HEK293T (cell line): ENCODE measurements at regions not wholly inside any gene's neighbourhood (a gene's known extent, or its start where the extent isn't known, plus 50 kb on each side); places are given as distances from the start of the nearest gene placed in this dataset.

ENCODE experiments used
- CTCF ChIA-PET: fragments of 350-600 bp; formaldehyde crosslinking; extraction: SDS; loops from one replicate; lab custom pipeline; 2021; ENCODE audit warnings: antibody characterized with exemption, inconsistent platforms; lab: Yijun Ruan, JAX
- POLR2A ChIA-PET: fragments of 350-600 bp; formaldehyde crosslinking; extraction: SDS; loops from one replicate; lab custom pipeline; 2020; ENCODE audit warnings: antibody characterized with exemption, inconsistent platforms; lab: Yijun Ruan, JAX
- DNase-seq: peaks from one replicate; pipeline ENCODE4 v3.0.0; 2012; ENCODE audit warnings: mixed read lengths; ENCODE audit errors: extremely low spot score
- ARNT ChIP-seq: fragments of 450-650 bp; IDR thresholded peaks from 2 replicates; pipeline ENCODE4 v1.6.1; 2017; ENCODE audit warnings: mild to moderate bottlenecking
- BHLHE40 ChIP-seq: fragments of 450-650 bp; IDR thresholded peaks from 2 replicates; pipeline ENCODE4 v1.6.1; 2016; ENCODE audit warnings: mild to moderate bottlenecking, moderate library complexity, borderline replicate concordance
- CTBP1 ChIP-seq: fragments of 450-650 bp; IDR thresholded peaks from 2 replicates; pipeline ENCODE4 v1.6.1; 2016; ENCODE audit warnings: borderline replicate concordance
- ELF4 ChIP-seq: fragments of 450-650 bp; IDR thresholded peaks from 2 replicates; pipeline ENCODE4 v1.6.1; 2017; ENCODE audit warnings: antibody characterized with exemption
- FOXA1 ChIP-seq: fragments of 450-650 bp; IDR thresholded peaks from 2 replicates; pipeline ENCODE4 v1.6.1; 2016; ENCODE audit warnings: mild to moderate bottlenecking
- FOXK2 ChIP-seq: fragments of 450-650 bp; IDR thresholded peaks from 2 replicates; pipeline ENCODE4 v1.6.1; 2016; ENCODE audit warnings: mild to moderate bottlenecking
- FOXM1 ChIP-seq: fragments of 450-650 bp; IDR thresholded peaks from 2 replicates; pipeline ENCODE4 v1.6.1; 2017; ENCODE audit warnings: mild to moderate bottlenecking, borderline replicate concordance
- HDGF ChIP-seq: fragments of 450-650 bp; IDR thresholded peaks from 2 replicates; pipeline ENCODE4 v1.6.1; 2017; ENCODE audit warnings: antibody characterized with exemption, borderline replicate concordance
- L3MBTL2 ChIP-seq: fragments of 450-650 bp; conservative IDR thresholded peaks from 2 replicates; pipeline ENCODE4 v1.6.1; 2016; ENCODE audit warnings: mild to moderate bottlenecking
- LEF1 ChIP-seq: fragments of 450-650 bp; IDR thresholded peaks from 2 replicates; pipeline ENCODE4 v1.6.1; 2017; ENCODE audit warnings: mild to moderate bottlenecking, borderline replicate concordance
- NFRKB ChIP-seq: fragments of 450-650 bp; IDR thresholded peaks from 2 replicates; pipeline ENCODE4 v1.6.1; 2016; ENCODE audit warnings: mild to moderate bottlenecking, moderate library complexity
- PKNOX1 ChIP-seq: fragments of 450-650 bp; IDR thresholded peaks from 2 replicates; pipeline ENCODE4 v1.6.1; 2016
- SP1 ChIP-seq: fragments of 450-650 bp; IDR thresholded peaks from 2 replicates; pipeline ENCODE4 v1.6.1; 2017
- SUZ12 ChIP-seq: fragments of 450-650 bp; IDR thresholded peaks from 2 replicates; pipeline ENCODE4 v1.6.1; 2016; ENCODE audit warnings: mild to moderate bottlenecking
- TARDBP ChIP-seq: fragments of 450-650 bp; IDR thresholded peaks from 2 replicates; pipeline ENCODE4 v1.6.1; 2016
- ZNF384 ChIP-seq: fragments of 450-650 bp; IDR thresholded peaks from 2 replicates; pipeline ENCODE4 v1.6.1; 2016

GRCh38 chr11:71366076-71366475 lies 82.1 kb downstream of the DHCR7 start:
- ChIA-PET POLR2A (no interaction called here), CTCF (no interaction called here)
- no peak for DNase-seq
- TF ChIP-seq FOXK2 (no peak), FOXM1 (no peak), ARNT (no peak), CTBP1 (no peak), PKNOX1 (no peak), HDGF (no peak), FOXA1 (no peak), L3MBTL2 (no peak), SUZ12 (no peak), NFRKB (no peak), ELF4 (no peak), SP1 (no peak), ZNF384 (no peak), BHLHE40 (no peak), LEF1 (no peak), TARDBP (no peak)

DNA sequence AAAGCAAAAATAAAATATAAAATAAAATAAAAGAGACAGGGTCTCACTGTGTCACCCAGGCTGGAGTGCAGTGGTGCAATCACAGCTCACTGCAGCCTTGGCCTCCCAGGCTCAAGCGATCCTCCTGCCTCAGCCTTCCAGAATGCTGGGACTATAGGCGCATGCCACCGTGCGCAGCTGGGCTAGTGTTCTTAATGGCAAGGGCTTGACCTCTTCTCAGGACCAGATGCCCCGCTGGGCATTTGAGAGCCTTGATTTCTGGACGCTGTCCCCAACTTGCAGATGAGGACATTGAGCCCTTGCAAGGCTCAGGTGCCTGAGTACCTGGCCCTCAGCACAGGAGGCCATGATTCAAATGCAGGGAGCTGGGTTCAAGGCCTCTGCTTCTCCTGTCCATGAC lies 82.6 kb downstream of the DHCR7 start:
- TF ChIP-seq SUZ12 (no peak), TARDBP (no peak), PKNOX1 (no peak), BHLHE40 (no peak), LEF1 (no peak), NFRKB (no peak), FOXK2 (no peak), FOXM1 (no peak), ELF4 (no peak), HDGF (no peak), ARNT (no peak), L3MBTL2 (no peak), CTBP1 (no peak), FOXA1 (no peak), ZNF384 (no peak), SP1 (no peak)
- ChIA-PET POLR2A (no interaction called here), CTCF (no interaction called here)
- DNase-seq, result no peak

DNA sequence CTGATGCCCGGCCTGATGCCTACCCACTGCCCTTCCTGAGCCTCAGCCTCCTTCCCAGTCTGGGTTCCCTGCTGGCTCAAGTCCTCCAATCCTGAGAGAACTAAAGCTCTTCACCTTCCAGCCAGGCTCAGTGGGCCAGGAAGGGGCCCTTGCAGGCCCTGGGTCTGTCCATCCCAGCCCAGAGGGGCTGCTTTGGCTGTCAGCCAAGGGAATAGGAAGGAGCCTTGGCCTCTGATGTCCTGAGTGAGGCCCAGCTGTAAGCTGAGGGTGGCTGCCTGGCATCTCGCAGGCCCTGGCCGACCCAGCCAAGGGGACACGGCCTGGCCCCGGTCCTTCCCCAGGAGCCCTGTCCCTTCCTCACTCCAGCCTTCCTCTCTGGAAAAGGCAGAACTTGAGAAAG lies 83.4 kb downstream of the DHCR7 start:
- TF ChIP-seq SP1 (no peak), SUZ12 (no peak), ELF4 (no peak), LEF1 (no peak), PKNOX1 (no peak), L3MBTL2 (no peak), FOXM1 (no peak), TARDBP (no peak)
- DNase-seq, result no peak
- POLR2A ChIA-PET, result no interaction called here
- CTCF ChIA-PET, result no interaction called here

GRCh38 chr11:71364176-71364671 lies 84.0 kb downstream of the DHCR7 start:
- DNase-seq, result no peak
- CTCF ChIA-PET, result no interaction called here
- no peak for TF ChIP-seq SUZ12
- no peak for TF ChIP-seq L3MBTL2
- no peak for TF ChIP-seq NFRKB
- TF ChIP-seq FOXK2, result no peak
- TF ChIP-seq PKNOX1, result no peak
- no peak for TF ChIP-seq HDGF
- TF ChIP-seq SP1, result no peak
- TF ChIP-seq LEF1, result no peak
- no peak for TF ChIP-seq ZNF384
- TF ChIP-seq BHLHE40, result no peak
- TF ChIP-seq TARDBP, result no peak
- no peak for TF ChIP-seq ELF4
- no peak for TF ChIP-seq ARNT
- no peak for TF ChIP-seq FOXA1
- no peak for TF ChIP-seq CTBP1
- no peak for TF ChIP-seq FOXM1
- POLR2A ChIA-PET, result no interaction called here

DNA sequence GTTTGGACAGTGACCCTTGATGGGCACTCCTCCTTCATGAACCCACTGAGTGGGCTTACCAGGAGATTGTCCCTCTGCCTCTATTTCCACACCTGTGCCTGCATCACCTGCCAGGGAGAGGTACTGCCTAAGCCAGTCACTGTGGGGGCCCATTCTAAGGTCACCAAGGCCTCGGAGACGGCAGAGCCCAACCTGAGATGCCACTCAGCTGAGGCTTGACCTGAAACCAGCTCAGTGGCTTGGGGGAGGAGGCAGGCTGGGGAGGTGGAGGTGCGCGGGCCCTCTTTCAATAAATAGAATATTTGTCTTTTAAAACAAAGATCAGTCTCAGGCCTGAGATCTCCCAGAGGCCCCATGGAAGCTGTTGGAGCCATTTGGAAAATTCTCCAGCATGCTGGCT lies 84.5 kb downstream of the DHCR7 start:
- POLR2A ChIA-PET, result no interaction called here
- no peak for TF ChIP-seq LEF1
- TF ChIP-seq L3MBTL2, result no peak
- no peak for TF ChIP-seq ZNF384
- no peak for TF ChIP-seq ELF4
- no peak for TF ChIP-seq NFRKB
- no peak for TF ChIP-seq SUZ12
- TF ChIP-seq FOXM1, result no peak
- TF ChIP-seq HDGF, result no peak
- TF ChIP-seq FOXA1, result no peak
- no peak for TF ChIP-seq SP1
- CTCF ChIA-PET, result no interaction called here
- DNase-seq, result no peak
